ENCODE measurements at regions not wholly inside any gene's neighbourhood (a gene's known extent, or its start where the extent isn't known, plus 50 kb on each side); places are given as distances from the start of the nearest gene placed in this dataset.
"Not testable (repeated sequence)": the region's sequence is repeated elsewhere in the genome, so short reads cannot be mapped to it uniquely, and the experiment has no call there.

GRCh38 chr11:45393826-45394225, 107.7 kb upstream of the SYT13 start:
- Mint-ChIP-seq H3K9me3 (no peaks in the 10 kb centered on the region), H3K4me1 (ENCODE audit: low read depth) (no peaks in the 10 kb centered on the region), H3K4me3 (no peak overlapping the region), H3K27me3 (no peaks in the 10 kb centered on the region), H3K36me3 (ENCODE audit: low read depth) (no peaks in the 10 kb centered on the region), H3K27ac (no peak overlapping the region)

DNA sequence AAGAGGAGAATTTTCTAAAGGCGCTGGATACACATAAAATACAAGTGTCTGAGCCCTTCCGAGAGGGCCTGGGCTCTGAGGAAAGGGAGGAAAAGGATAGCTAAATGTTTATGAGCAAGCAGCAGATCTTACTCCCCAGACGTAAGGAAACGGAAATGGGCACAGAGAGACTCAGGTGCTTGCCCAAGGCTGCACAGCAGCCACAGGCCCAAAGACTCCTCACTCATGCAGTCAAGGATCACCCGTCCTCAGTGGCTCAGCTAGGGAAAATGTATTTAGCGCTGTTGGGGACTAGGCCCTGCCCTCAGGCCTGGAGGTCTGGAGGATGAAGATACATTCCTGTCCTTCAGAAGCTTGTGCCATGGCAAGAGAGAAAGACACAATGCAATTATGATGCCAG, 107.2 kb upstream of the SYT13 start:
- H3K27me3 Mint-ChIP-seq: peaks cover 3% of the 10 kb centered on the region
- H3K27ac Mint-ChIP-seq: no peak overlapping the region
- no peaks in the 10 kb centered on the region for H3K36me3 Mint-ChIP-seq (ENCODE audit: low read depth)
- no peaks in the 10 kb centered on the region for H3K4me1 Mint-ChIP-seq (ENCODE audit: low read depth)
- H3K4me3 Mint-ChIP-seq: no peak overlapping the region
- no peaks in the 10 kb centered on the region for H3K9me3 Mint-ChIP-seq

DNA sequence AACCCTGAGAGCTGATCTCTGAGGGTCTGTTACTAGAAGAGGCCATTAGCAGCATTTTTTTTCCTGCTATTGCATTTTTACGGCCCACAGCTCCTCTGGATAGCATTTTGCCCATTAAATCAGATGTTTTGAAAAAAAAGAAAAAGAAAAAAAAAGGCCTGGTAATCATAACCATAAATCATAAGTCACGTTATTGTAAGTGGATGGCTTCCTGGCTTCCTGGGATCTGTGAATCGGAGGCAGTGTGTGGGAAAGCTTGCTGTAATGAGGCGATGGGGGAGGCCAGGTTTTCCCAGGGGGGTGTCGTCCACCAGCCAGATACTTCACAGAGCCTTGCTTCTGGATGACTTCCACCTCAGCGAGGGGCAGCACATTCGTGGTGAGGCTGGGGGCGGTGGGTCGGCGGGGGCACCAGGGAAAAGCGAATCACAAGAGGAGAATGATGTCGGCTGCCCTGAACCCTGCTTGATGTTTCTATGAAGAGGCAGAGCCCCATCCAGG, 106.5 kb upstream of the SYT13 start:
- Mint-ChIP-seq H3K9me3 (no peaks in the 10 kb centered on the region), H3K4me1 (ENCODE audit: low read depth) (no peaks in the 10 kb centered on the region), H3K27ac (no peak overlapping the region), H3K27me3 (peaks cover 5% of the 10 kb centered on the region), H3K4me3 (no peak overlapping the region), H3K36me3 (ENCODE audit: low read depth) (no peaks in the 10 kb centered on the region)

DNA sequence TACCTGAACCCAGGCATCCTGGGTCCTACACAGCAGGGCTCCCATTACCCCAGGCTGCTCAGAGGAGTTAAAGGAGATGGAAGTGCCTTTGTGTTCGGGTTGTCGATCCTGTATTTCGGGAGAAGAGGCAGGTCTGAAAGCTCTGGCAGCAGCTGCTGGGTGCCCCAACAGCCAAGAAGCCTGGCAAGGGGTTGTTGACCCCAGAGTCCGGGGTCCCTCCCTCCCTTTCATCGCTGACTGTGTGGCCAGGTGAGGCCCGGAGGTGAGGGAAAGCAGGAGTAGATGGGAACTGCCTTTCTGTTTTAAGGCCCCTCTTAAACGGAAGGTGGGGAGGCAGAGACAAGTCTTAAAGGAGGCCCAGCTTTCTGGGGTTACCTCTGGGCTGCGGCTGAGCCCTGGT, 106.0 kb upstream of the SYT13 start:
- H3K4me1 Mint-ChIP-seq (ENCODE audit: low read depth): no peaks in the 10 kb centered on the region
- no peak overlapping the region for H3K4me3 Mint-ChIP-seq
- peaks cover 5% of the 10 kb centered on the region for H3K27me3 Mint-ChIP-seq
- H3K27ac Mint-ChIP-seq: no peak overlapping the region
- H3K9me3 Mint-ChIP-seq: no peaks in the 10 kb centered on the region
- H3K36me3 Mint-ChIP-seq (ENCODE audit: low read depth): no peaks in the 10 kb centered on the region

DNA sequence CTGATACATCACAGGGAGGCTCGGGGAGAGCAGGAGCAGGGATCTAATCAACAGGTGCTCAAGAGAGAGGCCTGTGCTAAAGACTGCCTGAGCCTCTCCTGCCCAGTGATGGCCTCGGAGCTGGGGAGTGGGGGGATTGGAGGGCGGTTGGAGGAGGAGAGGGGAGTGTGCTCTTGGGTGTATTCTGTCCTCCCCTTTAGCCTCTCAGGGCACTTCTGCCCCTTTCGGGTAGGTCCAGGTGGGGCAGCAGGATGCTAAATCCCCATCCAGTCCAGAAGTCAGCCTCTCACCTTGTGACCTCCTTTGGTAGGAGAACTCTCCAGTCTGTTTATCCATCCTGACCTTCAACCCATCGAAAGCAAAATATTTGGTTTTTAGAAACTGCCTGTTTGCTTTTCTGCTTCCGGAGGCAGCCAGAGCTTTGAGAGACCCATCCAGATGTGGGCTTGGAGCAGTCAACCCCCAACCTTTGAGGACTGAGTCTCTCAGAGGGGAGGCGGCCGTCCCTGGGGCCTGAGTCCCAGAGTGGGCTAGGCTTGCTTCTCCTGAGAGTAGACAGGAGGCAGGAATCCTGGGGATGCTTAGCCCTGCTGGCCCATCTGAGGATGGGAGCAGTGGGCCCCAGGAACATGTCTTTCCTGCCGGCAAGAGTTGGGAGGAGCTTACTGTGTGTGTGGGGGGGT, 105.2 kb upstream of the SYT13 start:
- Mint-ChIP-seq H3K4me3 (no peak overlapping the region), H3K27me3 (peaks cover 5% of the 10 kb centered on the region), H3K4me1 (ENCODE audit: low read depth) (no peaks in the 10 kb centered on the region), H3K27ac (no peak overlapping the region), H3K9me3 (no peaks in the 10 kb centered on the region), H3K36me3 (ENCODE audit: low read depth) (no peaks in the 10 kb centered on the region)

DNA sequence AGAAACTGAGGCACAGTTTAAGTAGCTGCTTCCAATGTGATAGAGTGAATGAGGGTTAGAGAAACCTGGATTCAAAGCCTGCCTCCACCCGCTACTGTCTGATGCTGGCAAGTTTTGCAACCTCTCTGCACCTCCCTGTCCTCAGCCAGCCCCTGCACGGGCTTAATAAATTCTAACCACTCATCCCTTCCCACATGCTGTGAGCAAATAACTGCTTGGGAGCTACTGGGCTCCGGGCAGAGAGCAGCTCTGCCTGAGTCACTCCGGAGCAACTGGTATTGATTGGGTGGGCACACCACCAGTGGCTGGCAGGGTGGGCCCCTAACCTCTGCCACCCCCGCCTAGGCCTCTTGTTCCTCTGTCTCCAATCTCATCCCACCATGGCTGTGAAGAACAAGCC, 104.3 kb upstream of the SYT13 start:
- H3K9me3 Mint-ChIP-seq: no peaks in the 10 kb centered on the region
- H3K4me3 Mint-ChIP-seq: no peak overlapping the region
- H3K36me3 Mint-ChIP-seq (ENCODE audit: low read depth): no peaks in the 10 kb centered on the region

GRCh38 chr11:45388472-45388871, 102.3 kb upstream of the SYT13 start:
- Mint-ChIP-seq H3K27me3 (peaks cover 7% of the 10 kb centered on the region), H3K4me3 (no peak overlapping the region), H3K9me3 (no peaks in the 10 kb centered on the region), H3K27ac (no peak overlapping the region), H3K4me1 (ENCODE audit: low read depth) (no peaks in the 10 kb centered on the region), H3K36me3 (ENCODE audit: low read depth) (no peaks in the 10 kb centered on the region)

More for the DNA sequence above, 104.3 kb upstream of the SYT13 start:
- H3K4me1 Mint-ChIP-seq (ENCODE audit: low read depth): no peaks in the 10 kb centered on the region
- H3K27me3 Mint-ChIP-seq: peaks cover 5% of the 10 kb centered on the region
- H3K27ac Mint-ChIP-seq: no peak overlapping the region

- not testable (repeated sequence) for H3K4me3 Mint-ChIP-seq; H3K36me3 Mint-ChIP-seq (ENCODE audit: low read depth); H3K9me3 Mint-ChIP-seq; H3K27ac Mint-ChIP-seq; H3K4me1 Mint-ChIP-seq (ENCODE audit: low read depth); H3K27me3 Mint-ChIP-seq
Measured at GRCh38 chr11:45387885-45388284, 101.7 kb upstream of the SYT13 start.

DNA sequence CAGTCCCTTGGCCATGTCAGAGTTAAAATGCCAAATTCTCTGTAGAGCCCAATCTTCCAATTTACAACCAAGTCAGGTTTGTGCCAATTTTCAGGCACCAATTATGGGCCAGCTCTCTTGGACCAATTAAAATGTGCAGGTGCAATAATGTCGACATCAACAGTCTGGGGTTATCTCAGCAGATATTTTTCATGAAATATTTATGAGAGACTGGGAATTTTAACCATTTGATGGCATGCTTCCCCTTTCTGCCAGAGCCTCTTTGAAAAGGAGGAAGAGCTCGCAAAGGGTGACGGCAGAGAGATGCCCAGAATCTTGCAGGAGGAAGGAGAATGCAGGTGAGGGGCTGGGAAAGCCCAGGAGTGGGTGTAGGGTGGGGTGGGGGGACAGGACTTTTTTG, 100.8 kb upstream of the SYT13 start:
- Mint-ChIP-seq H3K36me3 (ENCODE audit: low read depth) (no peaks in the 10 kb centered on the region), H3K4me3 (no peak overlapping the region), H3K4me1 (ENCODE audit: low read depth) (no peaks in the 10 kb centered on the region), H3K9me3 (no peaks in the 10 kb centered on the region), H3K27me3 (peaks cover 7% of the 10 kb centered on the region), H3K27ac (no peak overlapping the region)

DNA sequence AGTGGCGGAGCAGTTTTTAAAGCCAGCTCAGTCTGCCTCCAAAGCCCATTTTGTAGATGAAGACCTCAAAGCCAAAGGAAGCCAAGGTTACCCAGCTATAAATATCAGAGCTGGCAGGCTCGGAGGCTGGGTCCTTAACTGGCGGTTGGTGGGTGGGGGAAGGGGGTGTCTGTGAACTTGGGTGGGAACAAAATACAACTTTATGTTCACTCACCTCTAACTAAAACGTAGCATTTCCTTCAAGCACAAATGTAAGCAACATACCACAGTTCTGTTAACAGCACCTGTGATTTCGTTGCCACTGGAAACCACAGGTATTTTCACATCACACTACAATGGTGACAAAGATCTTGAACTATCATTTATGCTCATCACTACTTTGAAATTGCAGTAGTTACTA, 99.7 kb upstream of the SYT13 start:
- Mint-ChIP-seq H3K4me3 (no peak overlapping the region), H3K36me3 (ENCODE audit: low read depth) (no peaks in the 10 kb centered on the region), H3K4me1 (ENCODE audit: low read depth) (no peaks in the 10 kb centered on the region), H3K9me3 (no peaks in the 10 kb centered on the region), H3K27me3 (peaks cover 7% of the 10 kb centered on the region), H3K27ac (no peak overlapping the region)

DNA sequence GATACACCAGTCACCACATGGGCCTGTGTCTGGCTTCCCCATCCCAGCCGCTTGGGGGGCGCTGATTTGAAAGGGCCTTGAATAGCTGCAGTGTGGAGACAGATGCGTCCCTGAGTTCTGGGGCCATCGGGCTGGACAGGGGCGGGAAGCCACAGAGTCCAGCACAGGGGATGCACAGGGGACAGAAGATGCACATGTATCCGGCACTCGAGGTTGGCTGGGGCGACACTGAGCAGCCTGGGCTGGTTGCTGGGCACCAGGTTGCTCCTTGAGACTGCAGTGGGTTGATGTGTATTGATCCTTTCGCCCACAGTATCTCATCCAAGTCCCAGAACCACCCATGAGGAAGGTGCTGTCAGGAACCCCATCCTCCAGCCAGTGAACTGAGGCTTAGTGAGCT, 99.3 kb upstream of the SYT13 start:
- H3K9me3 Mint-ChIP-seq: no peaks in the 10 kb centered on the region
- H3K36me3 Mint-ChIP-seq (ENCODE audit: low read depth): no peaks in the 10 kb centered on the region
- H3K27me3 Mint-ChIP-seq: peaks cover 7% of the 10 kb centered on the region
- no peak overlapping the region for H3K4me3 Mint-ChIP-seq
- no peaks in the 10 kb centered on the region for H3K4me1 Mint-ChIP-seq (ENCODE audit: low read depth)
- no peak overlapping the region for H3K27ac Mint-ChIP-seq

DNA sequence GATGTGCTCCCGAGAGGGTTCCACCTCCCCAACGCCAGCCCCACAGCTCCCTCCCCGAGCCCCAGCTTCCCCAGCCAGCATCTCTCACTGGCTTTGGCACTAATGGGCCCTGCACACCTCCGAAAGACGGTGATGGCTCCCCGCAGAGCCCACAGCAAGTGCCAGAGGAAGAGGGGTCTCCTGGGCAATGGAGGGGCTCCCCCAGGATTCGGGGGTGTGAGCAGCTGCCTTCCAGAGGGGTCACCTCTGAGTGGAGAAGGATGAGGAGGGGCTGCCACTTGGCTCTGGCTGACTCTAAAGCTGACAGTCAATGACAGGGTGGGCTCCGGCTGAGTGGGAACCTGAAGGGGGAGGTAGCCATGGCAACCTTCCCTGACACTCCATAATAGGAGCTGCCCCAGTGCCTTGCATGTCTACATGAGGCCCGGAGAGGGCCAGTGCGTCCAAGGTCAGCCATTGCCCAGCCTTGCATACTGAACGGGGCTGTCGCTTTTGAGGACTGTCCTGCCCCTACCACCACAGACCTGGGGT, 98.6 kb upstream of the SYT13 start:
- Mint-ChIP-seq H3K27ac (no peak overlapping the region), H3K36me3 (ENCODE audit: low read depth) (no peaks in the 10 kb centered on the region), H3K9me3 (no peaks in the 10 kb centered on the region), H3K4me3 (no peak overlapping the region), H3K27me3 (peaks cover 7% of the 10 kb centered on the region), H3K4me1 (ENCODE audit: low read depth) (no peaks in the 10 kb centered on the region)

DNA sequence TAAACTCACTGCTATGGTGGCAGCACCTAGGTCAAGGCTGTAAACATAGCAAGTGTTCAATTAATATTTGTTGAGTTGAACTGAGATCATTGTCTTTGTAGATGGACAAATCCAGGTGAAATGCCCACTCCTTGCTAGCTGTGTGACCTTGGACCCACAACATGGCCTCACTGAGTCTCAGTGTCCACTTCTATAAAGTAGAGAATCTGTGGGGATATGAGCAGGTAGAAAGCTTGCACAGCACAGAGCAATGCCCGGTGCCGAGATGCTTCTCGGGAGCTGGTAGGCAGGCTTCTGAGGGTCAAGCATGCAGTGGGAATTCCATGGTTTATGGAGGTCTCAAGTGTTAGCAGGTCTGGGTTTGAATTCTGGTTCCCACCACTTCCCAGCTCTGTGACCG, 97.9 kb upstream of the SYT13 start:
- Mint-ChIP-seq H3K4me3 (no peak overlapping the region), H3K27me3 (peaks cover 7% of the 10 kb centered on the region), H3K9me3 (no peaks in the 10 kb centered on the region), H3K36me3 (ENCODE audit: low read depth) (no peaks in the 10 kb centered on the region), H3K27ac (no peak overlapping the region), H3K4me1 (ENCODE audit: low read depth) (no peaks in the 10 kb centered on the region)

DNA sequence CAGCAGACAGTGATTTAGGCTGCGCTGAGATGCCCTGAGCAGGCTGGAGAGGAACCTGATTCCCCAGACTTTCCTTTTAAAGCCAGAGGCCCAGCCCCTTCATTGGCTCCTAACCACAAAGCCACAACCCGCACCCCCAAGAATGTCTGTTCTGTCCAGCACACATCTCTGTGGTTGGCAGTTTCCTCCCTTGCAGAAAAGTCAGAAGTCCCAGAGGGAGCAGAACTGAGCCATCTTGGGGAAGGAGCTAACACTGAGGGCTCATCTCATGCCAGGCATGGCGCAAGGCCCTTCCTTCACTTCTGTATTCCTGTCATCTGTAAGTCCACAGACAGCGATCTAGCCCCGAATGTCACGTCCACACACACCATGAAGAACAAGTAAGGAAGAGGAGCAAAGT, 97.1 kb upstream of the SYT13 start:
- Mint-ChIP-seq H3K4me3 (no peak overlapping the region), H3K27me3 (peaks cover 4% of the 10 kb centered on the region), H3K9me3 (no peaks in the 10 kb centered on the region), H3K36me3 (ENCODE audit: low read depth) (no peaks in the 10 kb centered on the region), H3K27ac (no peak overlapping the region), H3K4me1 (ENCODE audit: low read depth) (no peaks in the 10 kb centered on the region)

- Mint-ChIP-seq H3K4me3 (no peak overlapping the region), H3K9me3 (no peaks in the 10 kb centered on the region), H3K36me3 (ENCODE audit: low read depth) (no peaks in the 10 kb centered on the region), H3K4me1 (ENCODE audit: low read depth) (no peaks in the 10 kb centered on the region), H3K27me3 (peaks cover 3% of the 10 kb centered on the region), H3K27ac (no peak overlapping the region)
Measured at GRCh38 chr11:45382133-45382878, 96.2 kb upstream of the SYT13 start.

All from stimulated activated naive CD8-positive, alpha-beta T cell treated with anti-CD3 and anti-CD28 coated beads, Interleukin-15, Interleukin-2, amounts not matched to agents 100 ng/mL and 50 ng/mL, for 24 hours (primary cell).